Breast epithelium (tissue), 3 donors: ENCODE measurements at regions not wholly inside any gene's neighbourhood (a gene's known extent, or its start where the extent isn't known, plus 50 kb on each side); places are given as distances from the start of the nearest gene placed in this dataset.
A peak's percentile ranks its signal among the peaks of the same experiment; 100 is the strongest.

Experiments used
- CTCF ChIP-seq, 3 donors: fragments of 450-650 bp; IDR thresholded peaks; one replicate each; pipeline ENCODE4 v1.5.1; 2016 to 2017; ENCODE audit warnings: antibody characterized with exemption in 3 of 3, mild to moderate bottlenecking in 3 of 3, moderate library complexity in 3 of 3
- POLR2A ChIP-seq: fragments of 450-650 bp; IDR thresholded peaks from one replicate; pipeline ENCODE4 v1.6.1; 2016; ENCODE audit warnings: antibody characterized with exemption, mild to moderate bottlenecking, moderate library complexity
- POLR2AphosphoS5 ChIP-seq, 3 donors: sonication (generic); formaldehyde crosslinking; IDR thresholded peaks; one replicate each; pipeline ENCODE4 v1.6.1; 2017; ENCODE audit warnings: antibody characterized with exemption in 3 of 3

- TF ChIP-seq POLR2A (no peak), CTCF (IDR thresholded peaks at IDR 0.05) (no peak), POLR2AphosphoS5 (IDR thresholded peaks at IDR 0.05) (peak in 2 of 3 donors; percentile 51 to 76)
Measured at GRCh38 chr3:113157408-113158030, 53.8 kb upstream of the BOC start.
